ENCODE measurements at regions not wholly inside any gene's neighbourhood (a gene's known extent, or its start where the extent isn't known, plus 50 kb on each side); places are given as distances from the start of the nearest gene placed in this dataset.

- H3K4me2 ChIP-seq (ENCODE audit: low read length) = no peak overlapping the region
- no peak overlapping the region for H2AFZ ChIP-seq (ENCODE audit: low read depth, low read length)
- H3K27ac ChIP-seq (ENCODE audit: low read length) = no peak overlapping the region
- H3K9ac ChIP-seq (ENCODE audit: low read length) = no peak overlapping the region
- H3K4me3 ChIP-seq (ENCODE audit: low read length) = no peak overlapping the region
- no peaks in the 10 kb centered on the region for H3K79me2 ChIP-seq (replicated peaks; ENCODE audit: insufficient read depth, low read length)
- no peaks in the 10 kb centered on the region for H3F3A ChIP-seq (ENCODE audit: insufficient read depth, low read length, poor library complexity, severe bottlenecking)
- no peaks in the 10 kb centered on the region for H4K20me1 ChIP-seq (ENCODE audit: insufficient read depth)
- no peaks in the 10 kb centered on the region for H3K9me3 ChIP-seq (ENCODE audit: low read length)
- TF ChIP-seq RAD21 (conservative IDR thresholded peaks at IDR 0.05) (no peak), EZH2 (IDR thresholded peaks at IDR 0.05; ENCODE audit: borderline replicate concordance, insufficient read depth, low read length, poor library complexity, severe bottlenecking) (no peak), MXI1 (conservative IDR thresholded peaks at IDR 0.05; ENCODE audit: poor library complexity, severe bottlenecking) (no peak), EP300 (conservative IDR thresholded peaks at IDR 0.05; ENCODE audit: poor library complexity, severe bottlenecking) (no peak)
- no peaks in the 10 kb centered on the region for H3K9me2 ChIP-seq (ENCODE audit: insufficient read depth, low read length)
- H3K36me3 ChIP-seq (ENCODE audit: insufficient read depth, low read length) = no peaks in the 10 kb centered on the region
- H3K27me3 ChIP-seq (ENCODE audit: insufficient read depth, low read depth, low read length) = no peaks in the 10 kb centered on the region
Observed at GRCh38 chr10:107767185-107767584, 602.7 kb upstream of the SORCS1 start.

- no peaks in the 10 kb centered on the region for H4K20me1 ChIP-seq (ENCODE audit: insufficient read depth)
- no peaks in the 10 kb centered on the region for H3K9me3 ChIP-seq (ENCODE audit: low read length)
- no peaks in the 10 kb centered on the region for H3K36me3 ChIP-seq (ENCODE audit: insufficient read depth, low read length)
- H3F3A ChIP-seq (ENCODE audit: insufficient read depth, low read length, poor library complexity, severe bottlenecking) = no peaks in the 10 kb centered on the region
- H3K27ac ChIP-seq (ENCODE audit: low read length) = no peak overlapping the region
- no peaks in the 10 kb centered on the region for H3K9me2 ChIP-seq (ENCODE audit: insufficient read depth, low read length)
- H3K4me3 ChIP-seq (ENCODE audit: low read length) = peak overlapping the region; percentile 1
- H3K4me2 ChIP-seq (ENCODE audit: low read length) = no peak overlapping the region
- TF ChIP-seq SMC3 (conservative IDR thresholded peaks at IDR 0.05; ENCODE audit: poor library complexity) (peak; percentile 37), EZH2 (IDR thresholded peaks at IDR 0.05; ENCODE audit: borderline replicate concordance, insufficient read depth, low read length, poor library complexity, severe bottlenecking) (no peak), TAF1 (IDR thresholded peaks at IDR 0.05; ENCODE audit: low read depth) (no peak), POLR2AphosphoS5 (IDR thresholded peaks at IDR 0.05) (peak; percentile 81), EP300 (conservative IDR thresholded peaks at IDR 0.05; ENCODE audit: poor library complexity, severe bottlenecking) (peak; percentile 93), MXI1 (conservative IDR thresholded peaks at IDR 0.05; ENCODE audit: poor library complexity, severe bottlenecking) (no peak), REST (IDR thresholded peaks at IDR 0.05; ENCODE audit: borderline replicate concordance) (no peak), CTCF (IDR thresholded peaks at IDR 0.05; ENCODE audit: poor library complexity, severe bottlenecking) (no peak), RAD21 (conservative IDR thresholded peaks at IDR 0.05) (peak; percentile 34)
- no peaks in the 10 kb centered on the region for H3K27me3 ChIP-seq (ENCODE audit: insufficient read depth, low read depth, low read length)
- H2AFZ ChIP-seq (ENCODE audit: low read depth, low read length) = no peak overlapping the region
- H3K79me2 ChIP-seq (replicated peaks; ENCODE audit: insufficient read depth, low read length) = no peaks in the 10 kb centered on the region
- no peak overlapping the region for H3K9ac ChIP-seq (ENCODE audit: low read length)
Observed at GRCh38 chr10:107754814-107755213, 590.3 kb upstream of the SORCS1 start.
